Retinal pigment epithelial cell (primary cell): ENCODE measurements at regions not wholly inside any gene's neighbourhood (a gene's known extent, or its start where the extent isn't known, plus 50 kb on each side); places are given as distances from the start of the nearest gene placed in this dataset.

Source experiments
- DNase-seq: peaks from one replicate; pipeline ENCODE4 v3.0.0-alpha.2; 2010; ENCODE audit warnings: low read depth
- H3K4me3 ChIP-seq: 2 replicates; pipeline ENCODE4 v1.5.1; 2011; ENCODE audit warnings: mild to moderate bottlenecking, low read length, control low read depth, moderate library complexity
- TF ChIP-seq, protein P1 (sequence below): conservative IDR thresholded peaks from 2 replicates; pipeline ENCODE4 v1.5.1; 2011; ENCODE audit warnings: low read depth, low read length, control low read depth, inconsistent platforms

DNA sequence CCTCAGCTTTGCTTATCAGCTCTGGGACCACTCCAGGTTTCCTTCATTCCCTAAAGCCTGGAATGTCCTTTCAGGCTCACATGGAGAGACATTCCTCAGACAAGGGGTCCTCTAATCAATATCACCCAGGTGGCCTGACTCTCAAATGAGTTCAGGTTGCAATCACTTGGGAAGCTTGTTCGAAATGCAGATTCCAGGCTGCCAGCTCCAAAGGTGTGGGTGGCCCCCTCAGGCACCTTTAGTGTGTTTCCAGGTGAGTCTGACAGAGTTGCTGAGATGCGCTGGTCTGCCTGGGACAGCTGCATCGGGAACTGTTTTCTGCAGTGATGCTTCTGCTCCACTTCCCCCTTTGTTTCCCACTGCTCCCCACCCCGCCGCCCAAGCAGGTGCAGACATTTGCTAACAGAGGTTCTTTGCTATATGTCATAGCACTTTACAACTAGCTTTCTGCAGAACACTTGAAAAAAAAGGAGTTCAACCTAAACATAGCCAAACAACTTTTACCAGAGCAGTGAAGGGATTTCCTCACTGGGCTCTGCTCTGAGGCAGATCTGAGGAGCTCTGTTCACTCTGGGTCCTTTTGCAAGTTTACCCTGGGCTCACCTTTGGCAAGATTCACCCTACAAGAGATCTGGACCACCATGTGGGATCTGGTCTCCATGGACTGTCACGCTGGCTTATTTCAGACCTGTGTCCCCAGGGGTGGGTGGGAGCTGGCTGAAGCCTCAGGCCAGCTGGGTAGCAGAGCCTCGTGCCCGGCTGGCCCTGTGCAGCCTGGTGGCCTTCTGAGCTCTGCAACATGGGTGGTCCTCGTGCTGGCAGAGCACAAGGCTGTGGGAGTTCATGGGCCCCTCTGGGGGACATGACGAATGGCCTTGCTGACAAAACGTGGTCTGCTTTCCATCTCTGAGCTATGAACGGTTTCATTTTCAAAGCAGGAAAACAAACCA lies 539.6 kb downstream of the CCDC171 start:
- H3K4me3 ChIP-seq, result no peak overlapping the region
- DNase-seq, result no peak
- TF ChIP-seq, protein P1, sequence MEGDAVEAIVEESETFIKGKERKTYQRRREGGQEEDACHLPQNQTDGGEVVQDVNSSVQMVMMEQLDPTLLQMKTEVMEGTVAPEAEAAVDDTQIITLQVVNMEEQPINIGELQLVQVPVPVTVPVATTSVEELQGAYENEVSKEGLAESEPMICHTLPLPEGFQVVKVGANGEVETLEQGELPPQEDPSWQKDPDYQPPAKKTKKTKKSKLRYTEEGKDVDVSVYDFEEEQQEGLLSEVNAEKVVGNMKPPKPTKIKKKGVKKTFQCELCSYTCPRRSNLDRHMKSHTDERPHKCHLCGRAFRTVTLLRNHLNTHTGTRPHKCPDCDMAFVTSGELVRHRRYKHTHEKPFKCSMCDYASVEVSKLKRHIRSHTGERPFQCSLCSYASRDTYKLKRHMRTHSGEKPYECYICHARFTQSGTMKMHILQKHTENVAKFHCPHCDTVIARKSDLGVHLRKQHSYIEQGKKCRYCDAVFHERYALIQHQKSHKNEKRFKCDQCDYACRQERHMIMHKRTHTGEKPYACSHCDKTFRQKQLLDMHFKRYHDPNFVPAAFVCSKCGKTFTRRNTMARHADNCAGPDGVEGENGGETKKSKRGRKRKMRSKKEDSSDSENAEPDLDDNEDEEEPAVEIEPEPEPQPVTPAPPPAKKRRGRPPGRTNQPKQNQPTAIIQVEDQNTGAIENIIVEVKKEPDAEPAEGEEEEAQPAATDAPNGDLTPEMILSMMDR, result no peak

DNA sequence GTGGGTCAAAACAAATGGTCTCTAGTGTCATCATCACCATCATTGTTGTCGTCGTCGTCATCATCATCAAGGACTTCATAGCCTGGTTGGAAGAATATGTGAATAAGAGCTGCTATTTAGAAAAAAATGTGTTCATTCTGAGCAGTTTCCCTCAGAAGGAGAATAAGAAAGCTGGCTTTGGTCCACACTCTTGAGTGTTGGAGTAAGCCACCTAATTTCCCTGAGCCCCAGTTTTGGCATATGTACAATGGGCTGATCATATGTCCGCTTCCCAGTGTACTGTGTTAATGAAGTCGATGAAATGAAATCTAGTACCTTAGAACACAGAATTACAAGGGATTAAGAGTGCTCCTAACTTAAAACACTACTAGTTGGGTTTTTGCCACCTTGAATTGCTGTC lies 545.5 kb downstream of the CCDC171 start:
- TF ChIP-seq, protein P1, result no peak
- no peak for DNase-seq
- no peak overlapping the region for H3K4me3 ChIP-seq

DNA sequence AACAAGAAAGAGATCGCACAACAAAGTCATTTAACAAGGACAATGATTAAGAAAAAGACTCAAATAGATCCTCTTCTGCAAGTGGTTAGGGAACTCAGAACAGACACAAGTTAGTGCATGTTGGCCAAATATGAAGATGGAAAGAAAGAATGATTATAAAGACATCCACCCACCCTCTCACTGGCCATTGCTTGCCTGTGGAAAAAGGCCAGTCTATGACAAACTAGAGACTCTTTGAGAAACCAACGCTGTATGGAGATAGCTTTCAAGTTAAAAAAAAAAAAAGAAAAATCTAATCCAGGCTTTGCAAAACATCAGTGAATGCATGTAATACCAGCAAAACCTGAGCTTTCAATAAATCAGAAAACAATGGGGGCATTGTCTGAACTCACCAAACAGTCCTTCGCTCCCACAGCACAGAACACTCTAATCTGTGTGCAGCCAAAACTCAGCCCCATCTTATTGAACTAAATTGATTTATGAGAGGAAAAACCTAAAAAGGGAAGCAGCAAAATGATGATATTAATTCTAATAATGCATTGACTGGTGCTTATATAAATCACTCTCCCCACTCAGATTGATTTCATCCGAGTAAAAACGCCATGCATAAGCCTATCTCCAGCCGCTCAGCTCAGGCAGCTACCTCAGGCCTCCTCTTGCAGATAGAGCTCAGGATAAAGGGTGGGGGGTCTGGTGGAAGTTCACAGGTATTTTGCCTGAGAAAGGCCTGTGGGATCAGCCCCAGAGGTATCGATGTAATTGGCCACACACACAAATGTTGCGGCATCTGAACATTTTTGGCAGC lies 547.1 kb downstream of the CCDC171 start:
- TF ChIP-seq, protein P1, result no peak
- peak; percentile 62 for DNase-seq
- H3K4me3 ChIP-seq, result no peak overlapping the region

DNA sequence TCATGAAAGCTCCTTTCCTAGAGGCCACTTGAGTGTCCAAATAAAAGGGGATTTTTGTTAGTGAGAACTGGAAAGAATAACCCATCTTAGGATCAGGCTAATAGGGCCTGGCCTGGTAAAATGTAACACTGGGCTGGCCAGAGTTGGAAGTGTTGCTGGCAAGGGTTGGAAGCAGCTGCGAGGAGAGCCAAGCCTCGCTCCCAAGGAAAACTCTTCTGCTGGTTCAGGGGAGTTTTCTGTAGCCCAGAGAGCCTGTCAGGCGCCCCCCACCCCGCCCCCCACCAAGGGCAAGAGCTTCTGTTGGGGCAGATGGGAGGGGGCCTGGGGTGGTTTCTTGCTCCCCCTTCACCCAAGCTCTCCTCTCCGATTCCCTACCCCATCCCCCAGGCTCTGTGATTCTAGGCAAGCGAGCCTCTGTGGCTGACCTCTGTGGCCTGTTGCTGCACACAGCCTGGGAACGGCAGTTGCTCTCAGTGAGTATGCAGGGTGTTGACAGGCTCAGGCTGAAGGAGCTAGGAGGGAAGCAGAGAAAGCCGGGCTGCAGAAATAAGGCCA lies 547.8 kb downstream of the CCDC171 start:
- DNase-seq, result peak; percentile 54
- TF ChIP-seq, protein P1, result no peak
- H3K4me3 ChIP-seq, result no peak overlapping the region

DNA sequence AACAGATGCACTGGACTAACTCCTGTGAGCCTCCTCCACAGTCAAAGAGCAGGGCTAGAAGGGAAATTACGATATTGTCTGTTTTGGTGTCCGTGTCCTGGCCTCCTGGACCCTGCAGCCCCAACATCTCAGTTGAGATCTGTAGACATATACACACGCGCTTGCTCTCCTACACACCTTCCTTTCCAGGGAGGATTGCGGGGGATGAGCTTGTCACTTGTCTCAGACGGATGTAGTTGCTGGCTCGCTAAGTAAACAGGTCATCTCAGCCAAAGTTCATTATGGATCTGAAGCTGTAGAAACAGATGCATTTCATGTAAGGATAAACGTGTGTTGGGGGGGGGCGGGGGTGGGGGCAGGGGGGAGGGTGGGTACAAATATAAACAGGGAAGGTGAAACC lies 549.3 kb downstream of the CCDC171 start:
- TF ChIP-seq, protein P1, result no peak
- DNase-seq, result no peak
- no peak overlapping the region for H3K4me3 ChIP-seq

DNA sequence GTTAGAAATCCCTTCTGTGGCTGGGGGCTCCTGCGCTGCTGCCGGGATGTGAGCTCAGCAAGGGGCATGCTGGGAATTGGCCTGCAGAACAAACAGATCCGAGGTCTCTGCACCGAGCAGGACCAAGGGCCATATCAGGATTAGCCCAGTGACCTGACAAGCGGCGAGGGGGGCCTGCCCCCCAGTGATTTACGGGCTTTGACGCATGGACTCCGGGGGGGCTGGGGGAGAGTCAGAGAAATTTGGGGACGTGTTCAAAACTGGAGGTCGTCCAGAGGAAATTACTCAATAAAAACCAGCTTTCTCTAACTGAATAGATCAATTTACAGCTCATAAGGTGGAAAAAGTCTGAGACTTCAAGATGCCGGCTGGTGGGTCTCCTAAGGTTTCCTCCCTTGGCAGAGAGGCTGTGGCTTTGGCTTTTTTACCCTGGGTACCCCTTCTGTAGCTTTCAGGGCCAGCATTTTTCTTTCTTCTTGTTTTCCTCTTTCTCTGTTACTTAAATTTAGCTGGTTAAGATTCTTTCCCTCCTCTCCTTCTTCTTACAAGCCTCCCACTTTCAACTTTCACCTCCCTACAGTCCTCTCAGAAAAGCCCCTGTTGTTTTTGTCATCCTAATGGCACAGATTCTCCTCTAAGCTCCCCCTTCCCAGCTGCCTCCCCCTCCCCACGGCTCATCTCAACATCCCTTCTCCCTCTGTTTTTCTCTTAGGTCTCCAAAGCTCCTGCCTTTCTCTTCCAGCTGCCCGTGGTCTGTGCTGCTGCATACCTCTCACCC lies 551.0 kb downstream of the CCDC171 start:
- no peak overlapping the region for H3K4me3 ChIP-seq
- no peak for DNase-seq
- TF ChIP-seq, protein P1, result no peak
